GDM1 (cell line): ENCODE measurements at regions not wholly inside any gene's neighbourhood (a gene's known extent, or its start where the extent isn't known, plus 50 kb on each side); places are given as distances from the start of the nearest gene placed in this dataset.

Source experiments
- DNase-seq: peaks from one replicate; lab custom pipeline; 2025; lab: John Stamatoyannopoulos, UW

GRCh38 chr1:209335178-209335577 lies 248.3 kb upstream of the CAMK1G start:
- DNase-seq: peak; percentile 23

- no peak for DNase-seq
These were observed 242.4 kb upstream of the CAMK1G start for GRCh38 chr1:209341146-209341545.

- no peak for DNase-seq
These were observed 241.7 kb upstream of the CAMK1G start for GRCh38 chr1:209341673-209342420.

GRCh38 chr1:209342441-209343175 lies 240.9 kb upstream of the CAMK1G start:
- no peak for DNase-seq

- no peak for DNase-seq
These were observed 240.0 kb upstream of the CAMK1G start for GRCh38 chr1:209343511-209343910.

- no peak for DNase-seq
These were observed 239.4 kb upstream of the CAMK1G start for GRCh38 chr1:209344156-209344555.

- DNase-seq: no peak
These were observed 233.9 kb upstream of the CAMK1G start for GRCh38 chr1:209349363-209350308.

GRCh38 chr1:209353053-209353452 lies 230.5 kb upstream of the CAMK1G start:
- DNase-seq: no peak

GRCh38 chr1:209354111-209354839 lies 229.2 kb upstream of the CAMK1G start:
- peak; percentile 69 for DNase-seq

GRCh38 chr1:209354840-209355165 lies 228.7 kb upstream of the CAMK1G start:
- DNase-seq: no peak

GRCh38 chr1:209355415-209355814 lies 228.1 kb upstream of the CAMK1G start:
- no peak for DNase-seq

GRCh38 chr1:209356976-209357377 lies 226.5 kb upstream of the CAMK1G start:
- no peak for DNase-seq

GRCh38 chr1:209363112-209363511 lies 220.4 kb upstream of the CAMK1G start:
- DNase-seq: no peak

- DNase-seq: no peak
These were observed 218.8 kb upstream of the CAMK1G start for GRCh38 chr1:209364716-209365115.

- no peak for DNase-seq
These were observed 216.3 kb upstream of the CAMK1G start for GRCh38 chr1:209367061-209367772.

- no peak for DNase-seq
These were observed 214.5 kb upstream of the CAMK1G start for GRCh38 chr1:209368864-209369598.

- no peak for DNase-seq
These were observed 213.1 kb upstream of the CAMK1G start for GRCh38 chr1:209370241-209370995.

- no peak for DNase-seq
These were observed 208.4 kb upstream of the CAMK1G start for GRCh38 chr1:209375097-209375496.

- no peak for DNase-seq
These were observed 207.7 kb upstream of the CAMK1G start for GRCh38 chr1:209375671-209376365.
